ENCODE measurements at regions not wholly inside any gene's neighbourhood (a gene's known extent, or its start where the extent isn't known, plus 50 kb on each side); places are given as distances from the start of the nearest gene placed in this dataset.

DNA sequence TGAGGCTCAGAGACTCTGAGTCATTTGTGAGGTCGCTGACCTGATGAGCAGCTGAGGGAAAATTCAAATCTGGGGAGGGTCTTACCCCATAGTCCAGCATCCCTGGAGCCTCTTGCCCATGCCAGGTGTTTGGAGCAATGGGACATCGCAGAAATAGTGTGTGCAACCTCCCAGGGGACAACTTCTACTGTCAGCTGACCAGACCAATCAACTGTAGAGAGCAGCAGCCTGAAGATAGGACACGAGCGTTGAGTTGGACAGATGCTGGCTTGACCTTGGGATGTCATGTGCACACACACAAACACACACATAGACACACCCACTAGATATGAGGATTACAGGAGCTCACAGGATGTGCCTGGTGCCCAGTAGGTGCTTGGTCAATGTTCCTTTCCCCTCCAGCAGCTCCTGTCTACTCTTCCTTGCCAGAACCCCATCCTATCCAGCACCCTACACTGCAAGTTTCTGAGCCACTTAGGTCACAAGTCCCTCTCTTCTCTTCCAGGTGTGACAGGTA is 59.1 kb upstream of the MPEG1 start:
- TF ChIP-seq, protein P1, sequence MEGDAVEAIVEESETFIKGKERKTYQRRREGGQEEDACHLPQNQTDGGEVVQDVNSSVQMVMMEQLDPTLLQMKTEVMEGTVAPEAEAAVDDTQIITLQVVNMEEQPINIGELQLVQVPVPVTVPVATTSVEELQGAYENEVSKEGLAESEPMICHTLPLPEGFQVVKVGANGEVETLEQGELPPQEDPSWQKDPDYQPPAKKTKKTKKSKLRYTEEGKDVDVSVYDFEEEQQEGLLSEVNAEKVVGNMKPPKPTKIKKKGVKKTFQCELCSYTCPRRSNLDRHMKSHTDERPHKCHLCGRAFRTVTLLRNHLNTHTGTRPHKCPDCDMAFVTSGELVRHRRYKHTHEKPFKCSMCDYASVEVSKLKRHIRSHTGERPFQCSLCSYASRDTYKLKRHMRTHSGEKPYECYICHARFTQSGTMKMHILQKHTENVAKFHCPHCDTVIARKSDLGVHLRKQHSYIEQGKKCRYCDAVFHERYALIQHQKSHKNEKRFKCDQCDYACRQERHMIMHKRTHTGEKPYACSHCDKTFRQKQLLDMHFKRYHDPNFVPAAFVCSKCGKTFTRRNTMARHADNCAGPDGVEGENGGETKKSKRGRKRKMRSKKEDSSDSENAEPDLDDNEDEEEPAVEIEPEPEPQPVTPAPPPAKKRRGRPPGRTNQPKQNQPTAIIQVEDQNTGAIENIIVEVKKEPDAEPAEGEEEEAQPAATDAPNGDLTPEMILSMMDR (IDR thresholded peaks at IDR 0.05; ENCODE audit: insufficient read depth, low read depth, low read length), result no peak
- TF ChIP-seq EZH2 (IDR thresholded peaks at IDR 0.05; ENCODE audit: insufficient read depth, low read length), result no peak
